GM13977 (cell line): ENCODE measurements at regions not wholly inside any gene's neighbourhood (a gene's known extent, or its start where the extent isn't known, plus 50 kb on each side); places are given as distances from the start of the nearest gene placed in this dataset.

Experiments used
- DNase-seq: peaks from one replicate; pipeline ENCODE4 v3.0.0; 2012; ENCODE audit warnings: low spot score
- in situ Hi-C: fragments of 300-500 bp; cut with MboI; formaldehyde crosslinking; loops from one replicate; pipeline ENCODE4 v1.12.0; 2022; ENCODE audit warnings: low sequenced_read_pairs, low pct_unique_long_range_greater_than_20kb, mixed read lengths, inconsistent platforms; ENCODE audit not compliant: unreplicated experiment
- TF ChIP-seq, protein P1 (sequence below): IDR thresholded peaks from 2 replicates; pipeline ENCODE4 v1.5.1; 2012; ENCODE audit warnings: mild to moderate bottlenecking, control low read depth; ENCODE audit not compliant: insufficient read depth; ENCODE audit errors: extremely low read depth, missing control alignments

DNA sequence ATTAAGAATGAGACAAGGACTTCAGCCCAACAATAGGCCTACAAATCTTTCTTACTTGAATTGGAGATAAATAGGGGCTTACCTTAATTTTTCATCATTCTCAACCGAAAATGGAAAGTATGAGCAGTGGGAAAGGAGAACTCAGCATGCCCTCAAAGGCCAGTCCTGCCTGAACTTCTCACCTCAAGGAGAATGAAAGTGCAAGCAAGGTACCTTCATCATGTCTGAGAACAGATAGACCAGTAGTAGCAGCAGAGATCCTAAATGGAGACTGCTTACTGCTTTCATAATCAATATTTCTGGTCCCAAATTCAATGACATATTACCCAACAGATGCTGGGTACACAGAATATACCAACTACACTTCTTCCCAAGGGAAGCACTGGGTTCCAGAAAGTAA is 194.0 kb upstream of the SLITRK1 start:
- no peak for DNase-seq
- in situ Hi-C loops, result no loop called here
- TF ChIP-seq, protein P1, sequence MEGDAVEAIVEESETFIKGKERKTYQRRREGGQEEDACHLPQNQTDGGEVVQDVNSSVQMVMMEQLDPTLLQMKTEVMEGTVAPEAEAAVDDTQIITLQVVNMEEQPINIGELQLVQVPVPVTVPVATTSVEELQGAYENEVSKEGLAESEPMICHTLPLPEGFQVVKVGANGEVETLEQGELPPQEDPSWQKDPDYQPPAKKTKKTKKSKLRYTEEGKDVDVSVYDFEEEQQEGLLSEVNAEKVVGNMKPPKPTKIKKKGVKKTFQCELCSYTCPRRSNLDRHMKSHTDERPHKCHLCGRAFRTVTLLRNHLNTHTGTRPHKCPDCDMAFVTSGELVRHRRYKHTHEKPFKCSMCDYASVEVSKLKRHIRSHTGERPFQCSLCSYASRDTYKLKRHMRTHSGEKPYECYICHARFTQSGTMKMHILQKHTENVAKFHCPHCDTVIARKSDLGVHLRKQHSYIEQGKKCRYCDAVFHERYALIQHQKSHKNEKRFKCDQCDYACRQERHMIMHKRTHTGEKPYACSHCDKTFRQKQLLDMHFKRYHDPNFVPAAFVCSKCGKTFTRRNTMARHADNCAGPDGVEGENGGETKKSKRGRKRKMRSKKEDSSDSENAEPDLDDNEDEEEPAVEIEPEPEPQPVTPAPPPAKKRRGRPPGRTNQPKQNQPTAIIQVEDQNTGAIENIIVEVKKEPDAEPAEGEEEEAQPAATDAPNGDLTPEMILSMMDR, result no peak

DNA sequence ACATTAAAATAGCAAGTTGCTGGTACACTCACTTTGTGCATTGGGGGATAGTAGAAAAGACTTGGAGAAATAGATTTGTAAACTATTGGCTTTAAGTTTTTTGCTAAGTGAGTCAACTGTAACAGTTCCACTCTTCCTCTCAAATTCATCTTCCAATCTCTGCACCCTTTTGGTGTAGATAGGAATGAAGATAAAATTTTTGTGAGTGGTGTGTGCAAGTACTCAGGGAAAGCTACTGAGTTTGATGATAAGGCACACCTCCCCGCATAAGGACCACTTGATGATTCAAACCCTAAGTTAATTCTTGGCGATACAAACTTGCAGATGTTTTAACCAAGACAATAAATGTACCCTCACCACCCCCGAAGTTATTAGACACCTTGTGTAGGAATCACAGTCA is 168.3 kb upstream of the SLITRK1 start:
- no peak for DNase-seq
- TF ChIP-seq, protein P1, result no peak
- in situ Hi-C loops, result no loop called here

DNA sequence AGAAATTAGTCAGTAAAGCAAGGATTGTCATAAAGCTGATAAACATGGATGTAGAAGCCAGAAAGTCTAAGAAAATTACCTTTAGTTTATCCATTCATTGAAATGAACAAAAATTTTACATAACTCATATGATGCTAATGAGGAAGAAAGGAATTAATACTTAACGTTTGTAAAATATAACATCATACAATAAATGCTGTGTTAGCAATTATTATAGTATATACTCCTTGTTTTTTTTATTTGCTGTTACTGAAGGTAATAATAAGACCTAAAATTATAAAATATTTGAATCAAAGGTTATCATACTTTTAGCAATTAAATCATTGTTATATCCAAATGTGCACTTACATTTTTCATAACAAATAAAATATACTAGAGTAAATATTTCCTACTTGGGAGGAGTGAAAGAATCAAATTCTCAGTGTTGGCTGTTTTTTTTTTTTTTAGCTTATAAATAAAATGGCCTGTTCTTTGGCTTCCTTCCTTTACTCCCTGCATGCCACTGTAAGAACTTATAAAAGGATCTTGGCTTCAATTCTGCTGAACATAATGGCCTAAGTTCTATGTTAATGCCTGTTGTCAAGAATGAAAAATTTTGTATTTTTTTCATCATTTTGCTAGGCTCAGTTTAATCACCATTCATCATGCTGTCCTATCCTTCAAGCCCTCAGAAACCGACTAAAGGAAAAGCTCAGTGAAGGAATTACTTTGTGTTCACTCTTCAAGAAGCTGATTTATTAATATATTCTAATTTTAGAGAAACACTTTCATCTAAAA is 167.4 kb upstream of the SLITRK1 start:
- no peak for DNase-seq
- in situ Hi-C loops, result no loop called here
- TF ChIP-seq, protein P1, result no peak

DNA sequence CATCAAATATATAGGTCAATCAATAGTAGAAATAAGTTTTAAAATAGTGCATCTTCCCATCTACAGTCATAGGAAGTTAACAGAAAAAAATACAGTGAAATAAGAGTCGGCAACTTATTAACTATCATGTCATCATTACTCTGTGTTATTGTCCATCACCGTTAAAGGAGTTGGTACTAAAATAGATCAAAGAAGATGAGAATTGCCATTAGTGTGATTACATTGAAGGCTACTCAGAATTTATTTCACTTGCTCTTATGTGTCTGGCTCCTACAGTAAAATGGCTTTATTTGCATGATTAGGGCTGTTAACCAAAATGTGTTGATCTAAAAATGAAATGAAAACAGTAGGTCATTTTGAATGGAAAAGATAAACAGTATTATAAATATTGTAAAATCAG is 162.5 kb upstream of the SLITRK1 start:
- TF ChIP-seq, protein P1, result no peak
- in situ Hi-C loops, result no loop called here
- DNase-seq, result no peak

DNA sequence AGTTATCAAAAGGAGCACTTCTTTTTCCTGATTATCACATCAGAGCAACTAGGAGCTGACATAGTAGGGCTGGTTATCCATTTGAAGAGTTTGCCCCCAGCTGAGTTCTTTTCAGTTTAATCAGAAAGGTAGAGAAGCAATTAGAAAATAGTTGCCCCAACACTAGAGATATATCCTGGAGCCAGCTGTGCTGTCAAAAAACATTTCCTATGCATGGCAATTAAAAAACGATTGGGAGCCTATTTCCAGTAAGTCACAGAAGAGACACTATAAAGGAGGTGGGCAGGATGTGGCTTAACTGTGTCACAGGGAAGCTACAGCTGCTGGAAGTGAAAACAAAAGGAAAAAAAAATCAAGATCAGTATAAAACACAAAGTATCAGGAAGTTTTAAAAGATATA is 155.7 kb upstream of the SLITRK1 start:
- TF ChIP-seq, protein P1, result no peak
- in situ Hi-C loops, result no loop called here
- DNase-seq, result no peak

DNA sequence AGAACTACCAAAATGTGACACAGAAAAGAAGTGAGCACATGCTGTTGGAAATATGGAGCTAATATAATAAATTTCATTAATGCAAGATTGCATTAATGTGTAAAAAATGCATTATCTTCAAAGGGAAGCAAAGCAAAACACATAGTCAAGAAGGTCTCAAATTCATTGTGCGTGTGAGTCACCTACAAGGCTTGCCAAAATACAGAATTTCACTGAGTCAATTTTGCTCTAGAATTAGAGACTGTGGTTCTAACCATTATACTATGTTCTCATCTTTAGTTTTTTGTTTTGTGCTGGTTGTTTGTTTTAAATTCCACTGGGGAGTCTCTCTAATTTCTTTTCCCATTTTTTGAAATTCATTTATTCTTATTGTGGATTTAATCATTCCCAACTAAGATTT is 149.8 kb upstream of the SLITRK1 start:
- TF ChIP-seq, protein P1, result no peak
- no peak for DNase-seq
- in situ Hi-C loops, result no loop called here
